Calu3 (cell line): ENCODE measurements at regions not wholly inside any gene's neighbourhood (a gene's known extent, or its start where the extent isn't known, plus 50 kb on each side); places are given as distances from the start of the nearest gene placed in this dataset.

Experiments used
- BruUV-seq: library from RNA; stranded (reverse); fragments of 400-500 nt; replicated peaks from 2 replicates; lab custom pipeline; 2021; lab: Mats Ljungman, UMichigan
- CTCF ChIA-PET: fragments of 300-600 bp; sonication (Branson Sonifier 250); formaldehyde crosslinking; loops from one replicate; lab custom pipeline; 2022; ENCODE audit warnings: antibody characterized with exemption; lab: Charles Lee
- DNase-seq: peaks from one replicate; pipeline ENCODE4 v3.0.0; 2022
- H3K27ac Mint-ChIP-seq: one replicate; pipeline ENCODE4 v1.8.0; 2022; ENCODE audit warnings: mixed read lengths; ENCODE audit not compliant: unreplicated experiment
- H3K27me3 Mint-ChIP-seq: one replicate; pipeline ENCODE4 v1.8.0; 2022; ENCODE audit warnings: mixed read lengths; ENCODE audit not compliant: unreplicated experiment
- H3K36me3 Mint-ChIP-seq: one replicate; pipeline ENCODE4 v1.8.0; 2022; ENCODE audit warnings: mild to moderate bottlenecking, moderate library complexity, mixed read lengths; ENCODE audit not compliant: insufficient read depth, unreplicated experiment
- H3K4me1 Mint-ChIP-seq: one replicate; pipeline ENCODE4 v1.8.0; 2022; ENCODE audit warnings: mild to moderate bottlenecking, low read depth, mixed read lengths; ENCODE audit not compliant: unreplicated experiment
- H3K4me3 Mint-ChIP-seq: one replicate; pipeline ENCODE4 v1.8.0; 2022; ENCODE audit warnings: mild to moderate bottlenecking, low read depth, moderate library complexity, mixed read lengths; ENCODE audit not compliant: unreplicated experiment
- H3K9me3 Mint-ChIP-seq: one replicate; pipeline ENCODE4 v1.8.0; 2022; ENCODE audit warnings: low read depth, mixed read lengths; ENCODE audit not compliant: unreplicated experiment
- CTCF ChIP-seq: fragments of 200-600 bp; IDR thresholded peaks from one replicate; pipeline ENCODE4 v1.8.0; 2022; ENCODE audit warnings: antibody characterized with exemption; ENCODE audit not compliant: unreplicated experiment
- intact Hi-C: fragments of 100-400 bp; cut with micrococcal nuclease; formaldehyde crosslinking; loops from one replicate; pipeline ENCODE4 v1.10.0; 2022; ENCODE audit not compliant: unreplicated experiment

- no peaks in the 10 kb centered on the region for H3K9me3 Mint-ChIP-seq
- intact Hi-C loops = loop anchor here (1.0 to 10.0 kb wide), 4 partner anchors 38 to 329 kb away; no protein-coding TSS in a partner anchor
- no peak overlapping the region for H3K4me3 Mint-ChIP-seq
- peaks cover 16% of the 10 kb centered on the region for H3K4me1 Mint-ChIP-seq
- no peak overlapping the region for H3K27ac Mint-ChIP-seq
- peak; percentile 61 for DNase-seq
- CTCF ChIA-PET = interaction anchor here (0.7 to 1.1 kb wide), 5 partner anchors 46 to 334 kb away, joined by 3 to 8 read pairs (median 3); no protein-coding TSS in a partner anchor
- H3K36me3 Mint-ChIP-seq = no peaks in the 10 kb centered on the region
- TF ChIP-seq CTCF = peak; percentile 58
- BruUV-seq = no TSS peak
- no peaks in the 10 kb centered on the region for H3K27me3 Mint-ChIP-seq
Measured at GRCh38 chr18:23077493-23078256, 57.6 kb upstream of the CABLES1 start.

- CTCF ChIA-PET = interaction anchor here (0.6 to 0.7 kb wide), 2 partner anchors 61 to 1150 kb away, joined by 3 to 4 read pairs; no protein-coding TSS in a partner anchor
- intact Hi-C loops = no loop called here
- no peak for DNase-seq
- Mint-ChIP-seq H3K27ac (no peak overlapping the region), H3K4me3 (no peak overlapping the region), H3K27me3 (peaks cover 9% of the 10 kb centered on the region), H3K36me3 (no peaks in the 10 kb centered on the region), H3K9me3 (no peaks in the 10 kb centered on the region), H3K4me1 (no peaks in the 10 kb centered on the region)
- no peak for TF ChIP-seq CTCF
- BruUV-seq = no TSS peak
Measured at GRCh38 chr18:23085066-23085465, 50.2 kb upstream of the CABLES1 start.
